GM12874 (cell line): ENCODE measurements at regions not wholly inside any gene's neighbourhood (a gene's known extent, or its start where the extent isn't known, plus 50 kb on each side); places are given as distances from the start of the nearest gene placed in this dataset.

ENCODE experiments used
- TF ChIP-seq, protein P1 (sequence below): IDR thresholded peaks from 2 replicates; pipeline ENCODE4 v1.5.1; 2011; ENCODE audit warnings: low read depth, mild to moderate bottlenecking, control low read depth, low read length, moderate library complexity; ENCODE audit not compliant: insufficient read depth

DNA sequence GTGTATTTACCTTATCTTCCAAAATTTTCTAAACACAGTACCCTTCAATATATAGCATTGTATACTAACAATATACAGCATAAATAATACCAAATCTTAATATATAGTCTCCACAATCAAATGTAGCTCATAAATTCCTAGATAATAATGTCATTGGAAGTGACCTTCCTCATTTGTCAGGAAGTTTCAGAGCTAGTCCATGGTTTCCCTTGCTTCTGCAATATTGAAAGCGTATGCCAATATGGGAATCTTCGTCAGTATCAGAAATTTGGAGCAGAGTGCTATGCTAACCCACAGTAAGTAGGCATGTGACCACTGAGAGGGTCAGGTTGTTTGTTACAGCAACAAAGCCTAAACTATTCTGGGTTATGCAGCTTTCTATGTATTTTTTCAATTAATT is 774.9 kb upstream of the CDH10 start:
- TF ChIP-seq, protein P1, sequence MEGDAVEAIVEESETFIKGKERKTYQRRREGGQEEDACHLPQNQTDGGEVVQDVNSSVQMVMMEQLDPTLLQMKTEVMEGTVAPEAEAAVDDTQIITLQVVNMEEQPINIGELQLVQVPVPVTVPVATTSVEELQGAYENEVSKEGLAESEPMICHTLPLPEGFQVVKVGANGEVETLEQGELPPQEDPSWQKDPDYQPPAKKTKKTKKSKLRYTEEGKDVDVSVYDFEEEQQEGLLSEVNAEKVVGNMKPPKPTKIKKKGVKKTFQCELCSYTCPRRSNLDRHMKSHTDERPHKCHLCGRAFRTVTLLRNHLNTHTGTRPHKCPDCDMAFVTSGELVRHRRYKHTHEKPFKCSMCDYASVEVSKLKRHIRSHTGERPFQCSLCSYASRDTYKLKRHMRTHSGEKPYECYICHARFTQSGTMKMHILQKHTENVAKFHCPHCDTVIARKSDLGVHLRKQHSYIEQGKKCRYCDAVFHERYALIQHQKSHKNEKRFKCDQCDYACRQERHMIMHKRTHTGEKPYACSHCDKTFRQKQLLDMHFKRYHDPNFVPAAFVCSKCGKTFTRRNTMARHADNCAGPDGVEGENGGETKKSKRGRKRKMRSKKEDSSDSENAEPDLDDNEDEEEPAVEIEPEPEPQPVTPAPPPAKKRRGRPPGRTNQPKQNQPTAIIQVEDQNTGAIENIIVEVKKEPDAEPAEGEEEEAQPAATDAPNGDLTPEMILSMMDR: no peak

DNA sequence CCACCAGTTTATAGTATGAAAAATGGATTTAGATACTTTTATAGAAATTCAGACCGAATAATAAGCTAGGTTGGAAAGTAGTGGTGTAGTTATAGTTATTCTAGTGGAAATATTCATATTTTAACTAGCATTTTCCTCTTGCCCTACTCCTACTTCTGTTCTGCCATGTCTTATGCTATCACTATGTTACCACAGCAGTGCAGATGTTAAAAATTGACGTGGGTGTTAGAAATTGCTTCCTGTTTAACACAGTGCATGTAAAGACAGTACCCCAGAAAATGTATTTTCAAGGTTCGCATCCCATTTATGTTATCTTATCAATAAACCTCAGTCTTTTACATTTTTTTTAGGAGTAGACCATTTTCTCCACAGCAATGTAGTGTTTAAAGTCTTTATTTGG is 774.2 kb upstream of the CDH10 start:
- TF ChIP-seq, protein P1: no peak

- TF ChIP-seq, protein P1: no peak
Measured at GRCh38 chr5:25418319-25418859, 773.6 kb upstream of the CDH10 start.

GRCh38 chr5:25416960-25417359 is 772.2 kb upstream of the CDH10 start:
- TF ChIP-seq, protein P1: no peak

GRCh38 chr5:25415970-25416369 is 771.2 kb upstream of the CDH10 start:
- TF ChIP-seq, protein P1: no peak

DNA sequence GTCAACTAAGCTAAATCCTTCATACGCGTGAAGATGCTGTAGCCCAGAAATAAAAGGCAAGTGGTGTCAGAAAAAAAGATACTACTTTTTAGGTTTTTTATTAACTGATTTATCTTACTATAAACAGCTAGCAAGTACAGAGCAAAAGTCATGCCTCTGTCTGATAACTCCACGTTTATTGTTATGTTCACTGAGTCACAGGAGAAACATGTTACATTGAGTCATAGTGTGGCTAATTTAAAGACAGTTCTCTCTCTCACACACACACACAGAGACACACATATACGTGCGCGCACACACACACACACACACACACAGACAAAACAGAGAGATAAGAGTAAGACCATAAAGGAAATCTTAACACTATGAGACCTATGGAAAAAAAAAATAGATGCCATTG is 770.0 kb upstream of the CDH10 start:
- TF ChIP-seq, protein P1: no peak

- TF ChIP-seq, protein P1: no peak
Measured at GRCh38 chr5:25412116-25412661, 767.4 kb upstream of the CDH10 start.
